CD4-positive, alpha-beta T cell treated with Interleukin-15 for 1 hour (primary cell): ENCODE measurements at regions not wholly inside any gene's neighbourhood (a gene's known extent, or its start where the extent isn't known, plus 50 kb on each side); places are given as distances from the start of the nearest gene placed in this dataset.

Experiments
- DNase-seq: peaks from one replicate; pipeline ENCODE4 v3.0.0-alpha.2; 2020

- DNase-seq, result no peak
Observed at GRCh38 chr4:152157629-152158028, 378.3 kb downstream of the FBXW7 start.

GRCh38 chr4:152156442-152156841, 379.4 kb downstream of the FBXW7 start:
- DNase-seq, result no peak

GRCh38 chr4:152155070-152155469, 380.8 kb downstream of the FBXW7 start:
- no peak for DNase-seq

GRCh38 chr4:152154433-152154832, 381.5 kb downstream of the FBXW7 start:
- DNase-seq, result no peak

GRCh38 chr4:152153476-152154270, 382.2 kb downstream of the FBXW7 start:
- DNase-seq, result no peak

GRCh38 chr4:152150214-152150613, 385.7 kb downstream of the FBXW7 start:
- DNase-seq, result no peak

- no peak for DNase-seq
Observed at GRCh38 chr4:152149745-152150144, 386.1 kb downstream of the FBXW7 start.

- no peak for DNase-seq
Observed at GRCh38 chr4:152148057-152148456, 387.2 kb upstream of the GATB start.

GRCh38 chr4:152146244-152146643, 385.4 kb upstream of the GATB start:
- no peak for DNase-seq

- no peak for DNase-seq
Observed at GRCh38 chr4:152143806-152144205, 383.0 kb upstream of the GATB start.

GRCh38 chr4:152138451-152138850, 377.6 kb upstream of the GATB start:
- DNase-seq, result no peak

- DNase-seq, result no peak
Observed at GRCh38 chr4:152132776-152133175, 372.0 kb upstream of the GATB start.

GRCh38 chr4:152128356-152128755, 367.5 kb upstream of the GATB start:
- DNase-seq, result no peak

GRCh38 chr4:152126238-152126637, 365.4 kb upstream of the GATB start:
- DNase-seq, result no peak

- DNase-seq, result no peak
Observed at GRCh38 chr4:152118819-152119553, 358.2 kb upstream of the GATB start.

- DNase-seq, result no peak
Observed at GRCh38 chr4:152117933-152118507, 357.2 kb upstream of the GATB start.

- no peak for DNase-seq
Observed at GRCh38 chr4:152117520-152117919, 356.7 kb upstream of the GATB start.

- DNase-seq, result no peak
Observed at GRCh38 chr4:152117054-152117453, 356.2 kb upstream of the GATB start.

- DNase-seq, result peak; percentile 36
Observed at GRCh38 chr4:152115794-152116193, 355.0 kb upstream of the GATB start.

GRCh38 chr4:152115118-152115517, 354.3 kb upstream of the GATB start:
- no peak for DNase-seq

- DNase-seq, result no peak
Observed at GRCh38 chr4:152114562-152114961, 353.8 kb upstream of the GATB start.

- no peak for DNase-seq
Observed at GRCh38 chr4:152112887-152113286, 352.1 kb upstream of the GATB start.

- DNase-seq, result no peak
Observed at GRCh38 chr4:152112190-152112589, 351.4 kb upstream of the GATB start.

- DNase-seq, result no peak
Observed at GRCh38 chr4:152110780-152111179, 350.0 kb upstream of the GATB start.
